CD4-positive, alpha-beta T cell treated with Interleukin-10 for 1 hour (primary cell): ENCODE measurements at regions not wholly inside any gene's neighbourhood (a gene's known extent, or its start where the extent isn't known, plus 50 kb on each side); places are given as distances from the start of the nearest gene placed in this dataset.
"Not testable (repeated sequence)": the region's sequence is repeated elsewhere in the genome, so short reads cannot be mapped to it uniquely, and the experiment has no call there.

Experiments
- DNase-seq: peaks from one replicate; pipeline ENCODE4 v3.0.0-alpha.2; 2020

DNA sequence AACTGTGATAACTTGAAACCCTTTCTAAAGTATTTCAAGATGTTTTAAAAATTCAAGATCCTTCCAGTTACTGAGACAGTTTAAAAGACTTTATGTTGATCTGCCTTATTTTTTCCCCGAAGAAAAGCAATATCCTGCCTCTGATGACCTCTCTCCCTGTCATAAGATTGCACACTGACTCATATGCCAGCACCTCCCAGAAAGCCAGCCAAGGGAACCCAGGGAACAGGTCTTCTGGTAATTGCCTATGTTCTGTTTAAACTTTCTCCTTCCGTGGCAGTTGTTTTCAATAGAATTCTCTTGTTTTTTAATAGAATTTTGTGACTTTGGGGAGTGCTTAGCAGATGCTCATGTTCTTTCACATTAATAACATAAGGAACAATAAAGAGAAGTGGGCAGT lies 300.2 kb upstream of the PRKD1 start:
- DNase-seq: no peak

DNA sequence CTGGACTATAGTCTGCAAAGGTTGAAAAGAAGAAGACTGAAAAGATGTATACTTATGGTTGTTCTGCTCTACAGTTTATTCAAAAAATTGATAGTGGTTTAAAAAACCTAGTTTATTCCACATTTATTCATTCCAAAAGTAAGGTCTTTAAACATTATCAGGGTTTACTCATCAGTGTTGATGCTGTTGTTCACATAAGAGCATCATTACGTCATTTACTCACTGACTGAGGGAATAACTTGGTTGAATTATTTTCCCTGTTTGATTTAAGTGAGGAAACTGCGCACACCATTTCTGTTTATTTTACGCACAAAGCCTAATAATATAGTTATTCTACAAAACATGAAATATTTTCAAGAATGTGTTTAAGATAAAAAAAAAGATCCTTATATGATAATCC lies 303.1 kb upstream of the PRKD1 start:
- DNase-seq: no peak

DNA sequence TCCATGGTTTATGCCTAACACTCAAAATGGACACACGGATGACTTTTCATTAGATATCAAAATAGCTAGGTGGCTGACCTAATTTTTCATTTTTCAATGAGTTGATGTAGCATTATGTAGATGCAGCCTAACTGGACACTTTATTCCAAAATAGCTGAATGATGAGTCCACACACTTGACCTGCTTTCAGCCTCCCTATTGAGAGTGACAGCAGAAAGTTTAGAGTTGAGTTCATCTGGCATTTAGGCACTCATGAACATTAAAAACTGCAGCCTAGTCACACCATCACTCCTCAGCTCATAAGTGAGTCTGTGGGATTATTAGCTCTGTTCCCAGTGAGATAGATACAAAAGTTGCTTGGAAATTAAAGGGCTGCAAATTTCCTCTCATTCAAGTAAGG lies 307.3 kb upstream of the PRKD1 start:
- DNase-seq: no peak

DNA sequence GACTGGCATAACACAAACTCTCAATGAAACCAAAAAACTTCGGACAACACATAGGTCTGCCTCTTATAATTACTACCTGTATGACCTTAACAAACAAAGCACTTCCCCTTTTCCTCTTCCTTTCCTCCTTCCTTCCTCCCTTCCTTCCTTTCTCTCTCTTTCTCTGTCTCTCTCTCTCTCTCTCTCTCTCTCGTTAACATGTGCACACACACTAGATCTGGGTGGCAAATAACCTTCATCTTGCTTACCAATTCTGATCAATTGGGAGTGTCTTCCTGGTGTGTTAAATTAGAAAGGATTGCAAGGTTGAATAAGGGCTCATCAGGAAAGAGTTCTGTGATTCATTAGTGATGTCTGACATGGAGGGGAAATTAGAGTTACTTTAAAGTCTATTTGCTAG lies 307.8 kb upstream of the PRKD1 start:
- DNase-seq: no peak

DNA sequence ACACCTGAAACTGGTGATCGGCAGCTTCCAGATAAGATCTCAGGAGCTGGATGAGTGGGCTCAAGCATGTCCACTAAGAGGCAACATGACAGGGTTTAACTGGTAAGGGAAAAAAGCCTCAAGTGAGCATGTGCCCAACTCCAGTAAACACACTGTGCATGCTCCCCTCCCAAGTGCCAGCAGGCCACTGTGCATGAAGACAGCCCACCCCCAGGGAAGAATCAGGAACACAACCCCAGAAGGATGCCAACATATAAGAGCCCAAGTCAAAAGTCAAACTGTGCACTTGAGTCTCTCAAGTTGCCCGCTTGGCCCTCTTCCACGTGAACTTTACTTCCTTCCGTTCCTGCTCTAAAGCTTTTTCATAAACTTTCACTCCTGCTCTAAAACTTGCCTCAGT lies 311.3 kb upstream of the PRKD1 start:
- DNase-seq: no peak

DNA sequence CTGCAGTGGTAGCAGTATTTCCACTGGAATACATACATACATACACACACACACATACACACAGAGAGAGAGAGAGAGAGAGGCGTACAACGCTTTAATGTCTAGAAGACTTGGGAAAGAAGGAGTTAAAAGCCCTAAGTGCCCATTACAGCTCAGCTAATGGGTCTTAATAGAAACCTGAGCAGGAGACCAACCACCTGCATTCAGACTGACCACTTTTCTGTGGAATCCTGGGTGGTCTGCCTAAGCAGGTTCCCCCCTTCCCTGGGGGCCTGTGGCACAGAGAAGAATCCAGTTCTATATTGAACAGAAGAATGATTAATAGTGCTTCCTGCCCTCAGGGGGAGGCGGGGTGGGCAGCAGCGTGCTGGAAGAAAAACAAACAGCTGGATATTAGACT lies 312.4 kb upstream of the PRKD1 start:
- no peak for DNase-seq

DNA sequence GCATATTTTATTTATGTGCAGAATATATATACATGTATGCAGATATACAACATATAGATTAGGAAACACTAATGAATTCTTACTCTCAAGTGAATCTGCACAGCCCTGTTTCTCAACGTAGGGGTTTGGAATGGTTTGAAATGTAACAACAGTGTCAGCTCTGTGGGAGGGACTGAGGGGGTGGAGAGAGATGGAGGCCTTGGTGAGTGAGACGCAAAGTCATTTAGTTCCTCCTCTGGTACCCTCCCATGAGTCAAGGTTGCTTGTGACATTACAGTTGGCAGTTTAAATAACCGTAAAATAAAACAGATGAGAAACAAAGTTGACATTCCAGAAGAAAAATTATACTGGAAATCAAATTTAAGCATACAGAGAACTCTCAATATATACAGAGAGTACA lies 313.0 kb upstream of the PRKD1 start:
- DNase-seq: no peak

DNA sequence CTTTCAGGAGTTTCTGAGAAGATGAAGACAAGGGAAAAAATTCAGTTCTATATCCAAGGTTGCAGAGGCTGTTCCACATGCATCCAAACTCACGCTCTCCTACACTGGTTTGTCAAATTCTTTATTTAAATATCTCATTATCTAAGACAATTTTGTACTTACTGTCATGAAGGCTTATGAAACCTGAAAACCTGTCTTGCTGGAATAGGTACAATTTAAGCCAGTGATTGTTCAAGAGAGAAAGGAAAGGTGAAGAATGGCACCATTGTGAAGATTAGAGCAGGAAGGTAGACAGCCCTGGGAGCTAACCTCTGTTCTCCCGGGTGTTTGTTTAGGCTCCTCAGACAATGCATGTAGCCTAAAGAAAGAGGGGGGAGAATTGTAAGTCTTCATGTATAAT lies 315.1 kb upstream of the PRKD1 start:
- no peak for DNase-seq

DNA sequence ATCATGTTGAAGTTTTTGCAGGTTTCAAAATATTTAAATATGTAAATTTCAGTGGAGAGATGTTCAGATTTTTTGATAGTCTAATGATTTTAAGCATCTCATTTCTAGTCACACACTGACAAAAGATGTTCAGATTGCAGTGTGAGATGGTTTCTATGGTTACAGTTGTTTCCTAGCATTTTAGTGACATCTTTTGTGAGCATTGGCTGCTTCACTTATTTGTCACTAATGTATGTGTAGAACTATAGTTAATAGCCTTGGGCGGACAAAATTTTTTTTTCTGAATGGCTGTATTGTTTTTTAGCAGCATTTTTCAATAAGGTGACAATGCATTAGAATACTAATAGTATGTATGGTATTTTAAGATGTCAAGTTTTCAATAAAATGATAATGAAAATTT lies 315.6 kb upstream of the PRKD1 start:
- no peak for DNase-seq

DNA sequence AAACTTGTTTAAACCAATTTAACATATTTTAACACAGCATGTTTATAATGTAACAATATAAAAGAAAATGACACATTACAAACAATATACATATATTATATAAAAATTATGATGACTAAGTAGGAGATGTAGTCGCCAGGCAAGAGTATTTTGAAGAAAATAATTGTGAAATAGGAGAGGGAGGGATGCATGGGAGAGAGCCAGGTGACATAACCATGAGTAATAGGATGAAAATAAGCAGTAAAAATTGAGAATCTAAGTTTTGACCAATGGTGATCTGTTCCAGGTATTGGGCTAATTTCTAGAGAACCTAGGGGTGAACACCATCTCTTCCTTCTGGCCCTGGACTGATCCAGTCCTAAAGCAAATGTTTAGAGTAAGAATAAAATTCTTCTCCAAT lies 315.2 kb upstream of the G2E3 start:
- no peak for DNase-seq

DNA sequence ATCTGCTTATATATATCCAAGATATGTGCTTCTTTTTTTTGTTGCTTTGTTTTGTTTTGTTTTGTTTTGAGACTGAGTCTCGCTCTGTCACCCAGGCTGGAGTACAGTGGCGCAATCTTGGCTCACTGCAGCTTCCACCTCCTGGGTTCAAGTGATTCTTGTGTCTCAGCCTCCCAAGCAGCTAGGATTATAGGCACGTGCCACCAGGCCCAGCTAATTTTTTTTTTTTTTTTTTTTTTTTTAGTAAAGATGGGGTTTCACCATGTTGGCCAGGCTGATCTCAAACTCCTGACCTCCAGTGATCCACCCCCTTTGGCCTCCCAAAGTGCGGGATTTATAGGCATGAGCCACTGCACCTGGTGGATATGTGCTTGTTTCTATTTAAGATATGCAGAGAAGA lies 314.6 kb upstream of the G2E3 start:
- DNase-seq: not testable (repeated sequence)

DNA sequence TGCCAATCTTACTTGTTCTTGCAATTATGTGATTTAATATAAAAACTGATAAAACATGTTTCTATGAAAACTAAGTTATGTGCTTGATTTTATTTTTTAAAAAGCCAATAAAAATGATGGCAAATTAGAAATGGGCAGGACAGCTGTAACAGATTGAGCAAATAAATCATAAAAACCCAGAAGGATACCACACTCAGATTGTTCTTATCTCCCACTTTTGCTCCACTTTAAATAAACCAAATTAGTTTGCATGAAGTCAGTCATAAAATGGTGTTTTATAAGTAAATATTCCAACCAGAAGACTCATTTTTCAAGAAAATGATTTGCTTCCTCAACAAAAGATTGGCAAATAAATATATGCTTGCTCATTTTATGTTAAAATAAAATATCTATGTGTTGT lies 307.9 kb upstream of the G2E3 start:
- DNase-seq: no peak

DNA sequence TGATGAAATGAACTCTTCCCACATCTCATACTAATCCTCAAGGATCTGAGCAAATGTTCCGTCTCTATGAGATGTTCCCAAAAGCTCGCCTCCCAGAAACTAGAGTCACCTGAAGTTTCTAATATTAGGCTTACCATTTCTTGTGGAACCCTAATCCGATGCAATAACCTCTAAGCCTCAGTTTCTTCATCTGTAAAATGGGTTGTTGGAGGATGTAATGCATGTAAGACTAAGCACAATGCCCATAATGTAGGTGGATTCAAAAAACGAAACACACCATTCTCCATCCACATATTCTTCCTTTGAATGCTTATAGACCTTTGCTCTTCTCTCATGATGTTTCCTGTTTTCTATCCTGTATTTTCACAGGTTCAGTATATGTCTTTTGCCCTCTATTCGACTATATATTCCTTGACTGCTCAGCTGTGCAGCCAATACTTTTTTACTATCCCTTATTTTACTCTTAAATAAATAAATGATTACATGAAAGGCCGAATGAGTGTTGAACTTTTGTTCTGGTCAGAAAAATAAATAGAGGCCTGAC lies 307.3 kb upstream of the G2E3 start:
- no peak for DNase-seq

DNA sequence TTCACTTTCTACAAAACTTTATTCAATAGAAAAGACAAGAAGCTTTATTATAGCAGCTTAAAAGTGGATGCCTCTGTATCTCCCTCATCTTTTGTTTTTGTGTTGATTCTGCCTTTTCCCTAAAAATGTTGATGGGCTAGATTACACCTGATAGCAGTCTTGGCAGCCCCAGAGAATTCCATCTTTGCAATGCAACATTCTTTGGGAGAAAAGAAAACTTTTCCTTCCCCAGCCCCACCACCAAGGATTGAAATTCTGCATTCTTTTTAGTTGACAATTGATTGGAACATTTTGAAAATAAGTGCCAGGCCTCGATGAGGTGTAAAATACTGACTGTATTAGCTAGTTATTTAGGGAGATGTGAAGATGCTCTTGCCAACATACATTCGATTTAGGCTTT lies 306.8 kb upstream of the G2E3 start:
- no peak for DNase-seq

DNA sequence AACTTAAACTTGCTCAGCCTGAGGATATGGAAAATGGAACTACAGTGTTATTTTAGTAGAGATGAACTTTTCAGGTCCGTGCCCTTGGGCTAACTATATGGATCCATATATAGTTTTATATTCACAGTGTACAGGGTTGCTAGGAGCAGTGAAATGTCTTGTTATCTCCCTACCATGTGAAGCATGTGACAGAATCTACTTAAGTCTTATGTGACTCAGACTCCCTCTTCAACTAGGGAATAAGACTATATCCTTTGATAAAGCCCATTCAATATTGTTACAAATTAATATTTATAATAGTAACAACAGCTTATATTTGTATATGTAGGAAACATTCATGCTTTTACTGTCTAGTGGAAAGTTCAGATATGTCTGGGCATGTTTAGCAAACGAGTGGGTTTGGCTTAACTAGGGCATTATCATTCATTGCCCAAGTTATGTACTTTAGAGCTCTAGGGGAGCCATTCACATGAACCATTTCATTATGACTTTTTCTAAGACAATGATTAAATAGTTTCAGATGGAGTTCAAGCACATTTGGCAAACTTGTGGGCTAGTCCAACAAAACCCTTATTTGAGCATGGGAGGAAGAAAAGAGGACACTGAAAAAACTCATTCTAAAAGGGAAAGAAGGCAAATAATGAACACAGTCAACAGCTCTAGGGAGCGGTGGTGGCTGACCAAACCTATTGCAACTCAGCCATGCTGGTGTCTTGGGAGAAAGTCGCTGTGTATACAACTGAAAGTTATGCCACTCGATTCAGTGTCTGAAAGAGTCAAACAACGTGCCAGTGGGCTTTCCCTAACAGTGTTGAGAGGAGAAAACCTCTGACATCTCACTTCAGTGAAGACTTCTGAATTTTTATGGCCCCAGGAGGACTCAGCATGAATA lies 305.9 kb upstream of the G2E3 start:
- no peak for DNase-seq

DNA sequence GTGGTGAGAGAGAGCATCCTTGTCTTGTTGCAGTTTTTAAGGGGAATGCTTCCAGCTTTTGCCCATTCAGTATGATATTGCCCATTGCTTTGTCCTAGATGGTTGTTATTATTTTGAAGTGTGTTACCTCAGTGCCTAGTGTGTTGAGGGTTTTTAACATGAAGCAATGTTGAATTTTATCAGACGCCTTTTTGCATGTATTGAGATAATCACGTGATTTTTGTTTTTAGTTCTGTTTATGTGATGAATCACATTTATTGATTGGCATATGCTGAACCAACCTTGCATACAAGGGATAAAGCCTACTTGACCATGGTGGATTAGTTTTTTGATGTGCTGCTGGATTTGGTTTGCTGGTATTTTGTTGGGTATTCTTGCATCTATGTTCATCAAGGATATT lies 302.3 kb upstream of the G2E3 start:
- DNase-seq: no peak

DNA sequence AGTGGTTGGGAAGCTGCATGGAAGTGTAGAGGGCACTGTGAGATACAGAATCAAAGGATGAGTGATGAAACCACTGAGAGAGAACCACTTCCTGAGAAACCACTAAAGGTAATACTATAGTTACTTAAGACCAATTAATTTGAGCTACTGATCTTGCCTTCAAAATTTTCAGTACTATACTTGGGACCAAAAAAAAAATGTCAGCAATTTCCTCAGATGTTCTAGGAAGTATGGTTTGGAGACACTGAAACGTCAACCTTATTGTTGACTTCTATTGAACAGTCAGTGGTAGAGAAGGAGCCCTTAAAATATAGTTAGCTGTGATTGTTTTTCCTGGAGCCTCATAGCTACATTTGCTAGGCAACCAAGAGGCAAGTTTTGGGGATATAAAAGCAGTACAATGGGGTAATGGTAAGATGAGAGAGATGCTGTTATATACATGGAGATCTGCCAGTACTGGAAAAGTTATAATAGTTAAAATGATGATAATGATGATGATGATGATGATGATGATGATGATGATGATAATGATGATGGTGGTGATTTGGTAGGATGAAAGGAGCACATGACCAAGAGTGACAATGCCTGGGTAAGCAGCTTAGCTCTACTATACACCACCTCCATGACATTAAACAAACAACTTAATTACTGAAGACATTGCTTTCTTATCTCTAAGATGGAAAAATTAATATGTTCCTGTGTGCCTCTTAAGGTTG lies 300.9 kb upstream of the G2E3 start:
- no peak for DNase-seq

DNA sequence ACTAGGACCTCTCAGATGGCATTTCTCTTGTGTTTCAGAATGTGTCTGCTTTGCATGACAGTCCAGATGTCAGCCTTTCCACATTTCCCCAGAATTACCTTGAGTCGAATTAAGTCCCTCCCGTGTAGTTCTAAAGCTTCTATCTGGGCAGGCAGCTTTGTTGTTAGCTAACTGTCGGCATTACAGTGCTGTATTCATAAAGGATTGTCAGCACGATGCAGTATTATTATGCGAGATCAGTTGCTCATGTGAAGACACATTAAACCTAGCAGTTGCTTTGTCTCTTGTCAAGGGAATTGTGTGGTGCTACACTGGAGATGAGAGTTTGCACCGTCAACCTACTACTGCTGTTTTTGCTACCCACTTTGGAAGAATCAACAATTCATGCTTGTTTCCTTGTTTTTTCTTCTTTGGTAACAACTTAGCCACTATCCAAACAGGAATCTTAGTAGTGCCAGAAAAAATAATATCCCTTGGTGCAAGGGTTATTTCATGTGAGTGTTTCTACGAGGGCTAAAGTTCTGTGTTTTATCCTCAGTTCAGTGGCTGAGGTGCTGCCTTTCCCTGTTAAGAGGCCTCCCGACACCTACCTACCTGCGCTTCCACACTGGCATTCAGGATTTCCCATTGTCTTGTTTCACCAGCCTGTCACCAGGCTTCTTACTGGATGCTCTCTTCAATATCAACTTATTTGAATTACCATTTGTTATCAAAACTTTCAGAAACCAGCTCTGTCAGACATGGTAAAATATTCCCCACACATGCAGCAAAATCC lies 297.9 kb upstream of the G2E3 start:
- no peak for DNase-seq

DNA sequence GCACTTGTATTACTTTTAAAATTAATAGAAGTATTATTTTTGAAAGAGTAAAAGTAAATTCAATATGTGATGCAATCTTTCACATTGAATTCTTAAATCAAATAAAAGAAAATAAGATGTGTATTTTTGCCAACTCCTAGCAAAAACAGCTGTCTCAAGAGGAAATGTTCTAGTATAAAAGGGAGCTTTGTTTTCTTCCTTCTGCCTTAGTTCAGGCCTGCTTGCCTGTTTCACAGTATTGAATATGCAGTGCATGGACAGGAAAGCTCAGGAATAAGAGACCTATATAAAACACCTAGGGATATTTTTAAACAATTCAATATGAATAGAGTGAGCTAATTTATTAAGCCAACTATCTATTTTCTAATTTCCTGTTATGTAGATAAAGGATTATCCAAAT lies 294.8 kb upstream of the G2E3 start:
- no peak for DNase-seq

DNA sequence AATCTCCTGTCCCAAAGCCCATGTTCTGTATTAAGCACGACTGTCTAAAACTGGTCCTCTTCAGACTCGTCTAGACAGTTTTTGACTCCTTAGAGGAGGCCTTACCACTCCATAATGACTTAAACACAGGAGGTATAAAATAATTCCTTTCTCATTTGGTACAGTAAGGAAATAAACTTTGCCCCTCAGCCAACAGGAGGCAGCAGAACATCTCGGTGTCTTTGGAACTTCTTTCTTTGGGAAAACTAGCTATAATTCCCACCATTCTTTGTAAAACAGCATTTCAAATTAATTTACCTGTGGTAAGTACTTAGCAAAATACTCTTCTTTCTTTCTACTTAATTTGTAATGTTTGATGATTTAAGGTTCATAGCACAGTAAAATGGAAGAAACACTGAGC lies 292.7 kb upstream of the G2E3 start:
- no peak for DNase-seq

DNA sequence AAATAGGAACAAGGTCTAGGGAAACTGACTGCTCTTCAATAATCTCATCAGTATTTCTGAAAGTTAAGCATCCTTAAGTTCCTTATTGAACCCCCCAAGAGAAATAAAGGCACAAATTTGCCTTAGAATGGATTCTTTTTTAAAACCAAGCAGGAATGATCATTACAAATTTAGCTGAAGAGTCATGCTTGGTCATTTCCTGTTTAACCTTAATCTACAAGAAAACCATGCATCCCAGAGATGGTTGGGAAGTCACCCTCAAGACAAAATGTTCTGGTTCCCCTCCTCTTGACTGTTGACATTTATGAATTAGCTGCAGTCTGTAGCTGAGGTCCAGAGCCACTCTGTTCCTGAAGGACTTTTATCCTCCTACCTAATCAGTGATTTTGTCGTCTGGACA lies 291.8 kb upstream of the G2E3 start:
- DNase-seq: no peak

DNA sequence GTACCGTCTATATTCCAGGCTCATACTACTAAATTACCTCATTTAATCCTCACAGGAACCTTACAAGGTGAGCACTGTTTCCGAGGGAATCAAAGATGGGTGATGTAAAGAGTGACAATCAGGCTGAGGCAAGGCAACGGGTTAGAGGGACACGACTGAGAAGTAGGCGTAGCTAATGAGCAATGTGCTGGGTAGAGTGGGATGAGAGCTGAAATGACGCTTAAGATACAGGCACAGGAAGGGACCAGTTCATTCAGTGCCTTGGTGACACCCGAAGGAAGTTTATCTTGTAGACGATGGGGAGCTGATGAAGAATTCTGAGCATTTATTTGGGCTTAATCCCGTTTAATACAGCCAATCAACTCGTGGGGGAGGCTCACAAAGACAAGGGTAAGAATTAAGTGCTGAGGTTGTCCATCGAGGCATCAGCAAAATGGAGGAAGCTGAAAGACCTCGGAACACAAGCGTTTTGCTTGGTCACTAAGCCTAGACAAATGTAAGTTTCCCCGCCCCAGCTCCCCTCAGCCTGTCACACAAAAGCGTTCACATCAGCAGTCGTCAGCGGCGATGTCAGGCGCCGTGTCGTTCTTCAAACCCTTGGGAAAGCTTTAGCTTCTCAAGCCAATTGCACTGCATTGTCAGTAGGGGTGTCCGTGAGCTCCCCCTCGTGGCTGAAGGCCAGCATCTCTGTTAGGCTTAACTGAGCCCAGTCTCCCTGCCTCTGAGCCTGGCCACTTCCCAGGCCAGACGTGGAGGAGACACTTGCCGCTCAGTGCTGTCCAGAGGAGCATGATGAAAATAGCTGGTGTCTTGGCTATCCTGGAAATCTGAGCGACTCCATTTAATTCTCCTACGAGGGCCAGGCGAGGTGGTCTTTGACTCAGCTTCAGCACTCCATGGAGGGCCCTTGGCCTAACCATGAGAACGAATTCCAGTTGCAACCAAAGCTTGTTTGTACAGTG lies 288.5 kb upstream of the G2E3 start:
- peak; percentile 36 for DNase-seq
